Suppressor macrophage (primary cell): ENCODE measurements at regions not wholly inside any gene's neighbourhood (a gene's known extent, or its start where the extent isn't known, plus 50 kb on each side); places are given as distances from the start of the nearest gene placed in this dataset.
"Not testable (repeated sequence)": the region's sequence is repeated elsewhere in the genome, so short reads cannot be mapped to it uniquely, and the experiment has no call there.

ENCODE experiments used
- DNase-seq, 4 experiments: peaks; one replicate each; pipeline ENCODE4 v3.0.0-alpha.2; 2020 to 2022

- DNase-seq, result not testable (repeated sequence)
Measured at GRCh38 chr2:158866082-158866481, 71.0 kb downstream of the DAPL1 start.

GRCh38 chr2:158867531-158868191 is 72.5 kb downstream of the DAPL1 start:
- not testable (repeated sequence) for DNase-seq

- not testable (repeated sequence) for DNase-seq
Measured at GRCh38 chr2:158868386-158868785, 73.3 kb downstream of the DAPL1 start.

- DNase-seq, result not testable (repeated sequence)
Measured at GRCh38 chr2:158869122-158869521, 74.0 kb downstream of the DAPL1 start.

- not testable (repeated sequence) for DNase-seq
Measured at GRCh38 chr2:158869609-158870008, 74.5 kb downstream of the DAPL1 start.

GRCh38 chr2:158878003-158878402 is 82.9 kb downstream of the DAPL1 start:
- no peak for DNase-seq

DNA sequence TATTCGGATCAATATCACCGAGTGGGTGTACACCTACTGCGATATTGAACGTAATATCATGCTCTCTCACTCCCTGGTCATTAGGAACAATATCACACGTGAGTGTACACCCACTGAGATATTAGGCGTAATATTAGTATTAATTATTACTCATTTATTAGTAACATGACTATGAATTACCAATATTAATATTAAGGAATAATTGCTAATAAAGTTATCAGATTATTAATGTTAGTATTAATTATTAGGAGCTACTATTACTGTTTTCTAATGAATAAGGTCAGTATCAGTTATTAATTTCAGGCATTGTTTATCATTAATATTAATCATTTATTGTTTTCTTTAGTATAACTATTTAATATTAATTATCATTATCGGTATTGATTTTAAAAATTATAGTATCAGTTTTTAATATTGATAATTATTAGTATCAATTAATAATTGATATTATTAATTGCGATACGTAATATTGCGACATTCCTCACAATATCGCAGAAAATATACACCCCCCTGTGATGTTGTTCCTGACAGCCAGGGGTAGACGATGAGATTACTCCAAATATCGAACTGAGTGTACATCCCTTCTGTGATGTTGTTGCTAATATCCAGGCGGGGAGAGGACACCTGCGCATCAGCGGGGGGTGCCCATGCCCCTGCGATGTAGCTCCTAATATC is 84.2 kb downstream of the DAPL1 start:
- DNase-seq, result no peak

DNA sequence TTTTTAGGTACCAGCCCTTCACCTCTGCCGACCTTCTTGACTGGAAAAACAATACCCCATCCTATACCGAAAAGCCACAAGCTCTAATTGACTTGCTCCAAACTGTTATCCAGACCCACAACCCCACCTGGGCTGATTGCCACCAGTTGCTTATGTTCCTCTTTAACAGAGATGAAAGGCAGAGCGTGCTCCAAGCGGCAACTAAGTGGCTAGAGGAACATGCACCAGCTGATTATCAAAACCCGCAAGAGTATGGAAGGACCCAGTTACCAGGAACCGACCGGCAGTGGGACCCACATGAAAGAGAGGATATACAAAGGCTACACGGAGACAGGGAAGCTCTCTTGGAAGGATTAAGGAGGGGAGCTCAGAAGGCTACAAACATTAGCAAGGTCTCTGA is 86.1 kb upstream of the TANC1 start:
- no peak for DNase-seq

DNA sequence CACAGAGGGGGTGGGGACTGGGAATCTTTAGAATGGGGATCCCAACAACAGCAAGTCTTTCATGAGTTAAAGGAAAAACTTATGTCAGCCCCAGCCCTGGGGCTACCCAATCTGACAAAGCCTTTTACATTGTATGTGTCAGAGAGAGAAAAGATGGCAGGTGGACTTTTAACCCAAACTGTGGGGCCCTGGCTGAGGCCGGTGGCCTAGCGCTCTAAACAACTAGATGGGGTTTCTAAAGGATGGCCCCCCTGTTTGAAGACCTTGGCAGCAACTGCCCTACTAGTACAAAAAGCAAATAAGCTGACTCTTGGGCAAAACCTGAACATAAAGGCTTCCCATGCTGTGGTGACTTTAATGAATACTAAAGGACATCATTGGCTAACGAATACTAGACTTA is 83.9 kb upstream of the TANC1 start:
- DNase-seq, result not testable (repeated sequence)

DNA sequence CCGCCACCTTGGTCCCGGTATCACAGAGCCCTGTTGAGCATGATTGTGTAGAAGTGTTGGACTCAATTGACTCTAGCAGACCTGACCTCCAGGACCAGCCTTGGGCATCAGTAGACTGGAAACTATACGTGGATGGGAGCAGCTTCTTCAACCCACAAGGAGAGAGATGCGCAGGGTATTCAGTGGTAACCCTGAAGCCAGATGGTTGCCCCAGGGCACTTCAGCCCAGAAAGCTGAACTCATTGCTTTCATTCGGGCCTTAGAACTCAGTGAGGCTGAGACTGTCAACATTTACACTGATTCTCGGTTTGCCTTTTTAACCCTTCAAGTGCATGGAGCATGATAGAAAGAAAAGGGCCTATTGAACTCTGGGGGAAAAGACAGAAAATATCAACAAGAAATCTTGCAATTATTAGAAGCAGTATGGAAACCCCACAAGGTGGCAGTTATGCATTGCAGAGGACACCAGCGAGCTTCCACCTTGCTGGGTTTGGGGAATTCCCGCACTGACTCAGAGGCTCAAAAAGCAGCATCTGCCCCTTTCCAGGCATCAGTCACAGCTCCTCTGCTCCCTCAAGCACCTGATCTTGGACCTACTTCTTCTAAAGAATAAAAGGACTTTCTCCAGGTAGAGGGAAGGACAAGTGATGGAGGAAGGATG is 83.3 kb upstream of the TANC1 start:
- not testable (repeated sequence) for DNase-seq

DNA sequence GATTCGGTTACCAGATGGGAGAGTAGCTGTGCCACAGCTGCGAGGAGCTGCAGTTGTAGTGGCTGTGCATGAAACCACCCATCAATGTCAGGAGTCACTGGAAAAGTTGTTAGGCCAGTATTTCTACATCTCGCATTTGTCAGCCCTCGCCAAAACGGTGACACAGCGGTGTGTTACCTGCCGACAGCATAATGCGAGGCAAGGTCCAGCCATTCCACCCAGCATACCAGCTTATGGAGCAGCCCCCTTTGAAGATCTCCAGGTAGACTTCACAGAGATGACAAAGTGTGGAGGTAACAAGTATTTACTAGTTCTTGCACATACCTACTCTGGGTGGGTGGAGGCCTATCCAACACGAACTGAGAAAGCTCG is 82.8 kb upstream of the TANC1 start:
- not testable (repeated sequence) for DNase-seq

DNA sequence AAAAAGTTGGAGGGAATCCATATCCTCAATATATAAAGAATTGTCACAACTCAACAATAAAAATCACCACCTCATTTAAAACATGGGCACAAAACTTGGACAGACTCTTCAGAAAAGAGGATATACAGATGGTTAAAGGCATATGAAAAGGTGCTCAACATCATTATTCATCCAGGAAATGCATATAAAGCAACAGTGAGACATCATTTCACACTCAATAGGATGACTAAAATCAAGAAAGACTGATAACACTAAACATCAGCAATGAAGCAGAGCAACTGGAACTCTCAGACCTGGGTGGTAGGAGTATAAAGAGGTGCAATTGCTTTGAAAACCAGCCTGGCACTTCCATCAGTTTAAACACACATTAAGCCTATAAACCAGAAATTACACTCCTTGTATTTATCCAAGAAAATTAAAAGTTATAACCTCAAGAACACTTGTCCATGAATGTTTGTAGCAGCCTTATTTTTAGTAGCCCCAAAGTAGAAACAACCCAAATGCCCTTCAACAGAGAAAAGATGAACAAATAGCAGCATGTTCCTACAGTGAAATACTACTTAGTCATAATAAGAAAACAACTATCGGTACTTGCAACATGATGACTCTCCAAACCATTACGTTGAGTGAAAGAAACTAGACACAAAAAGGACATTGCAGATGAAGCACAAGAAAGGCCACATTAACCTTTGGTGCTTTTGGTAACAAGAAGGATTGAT is 79.1 kb upstream of the TANC1 start:
- DNase-seq, result no peak

DNA sequence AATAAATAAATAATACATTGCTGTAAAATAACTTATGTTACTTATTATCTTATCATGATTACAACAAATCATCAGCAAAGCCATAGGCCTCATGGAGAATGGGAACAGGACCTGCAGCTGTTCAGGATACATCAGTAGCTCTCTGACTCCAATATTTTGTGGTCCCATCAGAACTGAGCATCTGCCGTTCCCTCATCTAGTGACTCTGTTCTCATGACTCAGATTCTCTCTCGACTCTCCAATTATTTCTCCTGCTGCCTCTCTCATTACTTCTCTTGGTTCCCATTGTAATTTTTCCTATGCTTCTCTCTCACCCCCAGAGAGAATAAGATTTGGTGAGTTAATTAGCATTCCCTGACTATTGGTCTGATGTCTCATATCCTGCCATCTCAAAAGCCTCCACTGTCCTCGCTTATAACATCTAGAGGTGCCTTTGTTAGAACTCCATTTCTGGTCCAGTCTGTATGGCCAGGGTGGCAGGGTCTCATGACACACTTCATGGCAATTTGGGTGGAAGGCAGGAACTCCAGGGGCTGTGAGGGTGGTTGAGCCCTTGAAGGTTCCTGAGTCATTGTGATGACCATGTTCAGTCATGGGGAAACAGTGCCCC is 78.0 kb upstream of the TANC1 start:
- DNase-seq, result no peak

DNA sequence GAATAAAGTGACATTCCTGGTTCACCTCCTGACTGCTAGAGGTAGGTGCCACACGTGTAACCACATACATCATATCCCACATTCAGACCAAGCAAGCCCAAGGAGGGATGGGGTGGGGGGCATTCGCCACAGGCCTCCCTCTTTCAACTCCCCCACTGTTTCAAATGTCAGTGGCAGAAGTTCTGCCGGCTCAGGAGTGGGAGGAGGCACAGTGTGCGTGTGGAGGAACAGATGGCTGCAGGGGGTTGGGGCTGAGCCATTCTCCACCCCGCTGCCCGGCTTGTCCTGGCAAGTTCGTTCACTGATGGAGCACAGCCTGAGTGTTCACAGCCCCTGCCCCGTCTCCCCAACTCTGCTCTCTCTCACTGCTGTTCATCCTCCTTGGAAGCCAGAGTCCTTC is 75.4 kb upstream of the TANC1 start:
- DNase-seq, result no peak

DNA sequence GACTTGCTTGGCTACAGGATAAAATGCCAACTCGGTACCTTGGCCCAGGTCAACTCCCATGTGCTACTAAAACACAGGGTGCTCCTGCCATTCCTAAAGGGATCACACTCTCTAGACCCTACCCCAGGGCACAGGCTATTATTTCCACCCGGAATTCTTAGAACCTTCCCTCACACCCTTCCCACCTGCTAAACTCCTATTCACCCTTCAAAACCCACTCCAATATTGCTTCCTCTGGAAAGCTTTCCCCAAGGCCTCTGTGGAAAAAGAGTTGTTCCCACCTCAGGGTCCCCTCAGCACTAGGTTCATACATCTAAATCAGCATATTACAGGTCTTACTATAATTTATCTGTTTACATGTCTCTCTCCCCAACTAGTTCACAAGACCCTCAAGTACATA is 75.0 kb upstream of the TANC1 start:
- no peak for DNase-seq

DNA sequence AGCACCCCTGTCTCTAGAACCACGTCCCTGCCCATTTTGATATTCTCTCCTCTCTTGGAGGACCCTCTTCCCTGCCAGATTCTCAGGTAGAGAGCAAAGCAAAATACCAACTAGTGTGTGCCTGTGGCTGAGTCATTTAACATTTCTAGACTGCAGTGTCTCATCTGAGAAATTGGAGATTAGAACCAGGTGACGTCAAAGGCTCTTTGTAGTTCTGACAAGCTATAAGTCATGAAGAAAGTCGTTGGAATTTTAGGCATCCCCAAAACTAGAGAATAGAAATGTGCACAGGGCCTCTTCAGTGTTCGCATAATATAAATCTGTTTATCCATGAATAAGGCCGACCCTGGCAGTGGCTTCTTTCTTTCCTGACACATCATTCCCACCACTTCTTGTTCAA is 74.4 kb upstream of the TANC1 start:
- DNase-seq, result no peak

DNA sequence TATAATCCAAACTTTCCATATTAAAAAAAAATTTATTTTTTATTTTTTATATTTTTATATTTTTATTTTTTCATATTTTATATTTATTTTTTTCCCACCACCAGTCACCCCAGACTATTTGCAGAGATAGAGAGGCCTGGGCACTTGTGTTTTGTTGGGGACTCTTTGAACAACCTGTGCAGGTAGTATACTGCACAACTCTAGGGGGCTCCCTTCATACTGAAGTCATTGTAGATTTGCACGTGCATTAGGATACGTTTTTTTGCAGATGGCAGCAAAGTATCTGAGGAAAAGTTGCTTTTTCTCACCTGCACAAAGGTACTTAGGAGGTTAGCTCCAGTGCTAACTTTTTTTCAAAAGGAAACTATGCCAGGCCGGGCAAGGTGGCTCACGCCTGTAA is 73.9 kb upstream of the TANC1 start:
- no peak for DNase-seq

- DNase-seq, result no peak
Measured at GRCh38 chr2:158900345-158900744, 68.1 kb upstream of the TANC1 start.

DNA sequence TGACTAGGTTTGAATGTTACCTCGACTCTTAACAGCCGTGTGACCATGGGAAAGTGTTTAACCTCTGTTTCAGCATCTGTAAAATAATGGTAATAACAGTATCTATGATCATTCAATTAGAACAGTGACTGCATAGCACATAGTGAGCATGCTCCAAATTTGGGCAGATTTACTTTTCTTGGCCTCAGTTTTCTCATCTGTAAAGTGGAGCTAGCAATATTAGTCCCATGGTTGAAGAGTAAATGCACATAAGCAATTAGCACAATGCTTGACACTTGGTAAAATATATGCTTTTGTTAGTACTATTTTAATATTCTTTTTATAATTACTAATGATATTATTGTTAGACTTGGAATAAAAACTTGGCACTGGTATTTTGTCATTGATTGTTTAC is 66.4 kb upstream of the TANC1 start:
- no peak for DNase-seq

- no peak for DNase-seq
Measured at GRCh38 chr2:158903711-158904405, 64.6 kb upstream of the TANC1 start.

GRCh38 chr2:158904627-158905177 is 63.7 kb upstream of the TANC1 start:
- DNase-seq, result no peak

- DNase-seq, result no peak
Measured at GRCh38 chr2:158905341-158905740, 63.1 kb upstream of the TANC1 start.
